Liver (tissue), 3 donors: ENCODE measurements at regions not wholly inside any gene's neighbourhood (a gene's known extent, or its start where the extent isn't known, plus 50 kb on each side); places are given as distances from the start of the nearest gene placed in this dataset.

Source experiments
- ATF3 ChIP-seq: IDR thresholded peaks from 2 replicates; pipeline ENCODE4 v1.6.1; 2016; ENCODE audit warnings: antibody characterized with exemption
- CTCF ChIP-seq: fragments of 150-350 bp; IDR thresholded peaks from 2 replicates; pipeline ENCODE4 v1.5.1; 2017; ENCODE audit warnings: improper control_type of control experiment, low read depth, low read length; ENCODE audit not compliant: missing input control
- HNF4G ChIP-seq: IDR thresholded peaks from 2 replicates; pipeline ENCODE4 v1.6.1; 2016; ENCODE audit warnings: antibody characterized with exemption
- JUND ChIP-seq, 2 donors: IDR thresholded peaks; 2 replicates each; pipeline ENCODE4 v1.6.1; 2016; ENCODE audit warnings: antibody characterized with exemption in 2 of 2
- MAX ChIP-seq: IDR thresholded peaks from 2 replicates; pipeline ENCODE4 v1.6.1; 2016; ENCODE audit warnings: antibody characterized with exemption
- RAD21 ChIP-seq, 2 donors: IDR thresholded peaks; 2 replicates each; pipeline ENCODE4 v1.6.1; 2016; ENCODE audit warnings: antibody characterized with exemption in 2 of 2, mild to moderate bottlenecking in 2 of 2
- REST ChIP-seq: IDR thresholded peaks from 2 replicates; pipeline ENCODE4 v1.6.1; 2016; ENCODE audit warnings: antibody characterized with exemption, mild to moderate bottlenecking
- RXRA ChIP-seq, 2 donors: IDR thresholded peaks; 2 replicates each; pipeline ENCODE4 v1.6.1; 2017 to 2018; ENCODE audit warnings: antibody characterized with exemption in 2 of 2, mild to moderate bottlenecking in 1 of 2
- SP1 ChIP-seq: IDR thresholded peaks from 2 replicates; pipeline ENCODE4 v1.6.1; 2018; ENCODE audit warnings: antibody characterized with exemption, mild to moderate bottlenecking
- TAF1 ChIP-seq: conservative IDR thresholded peaks from 2 replicates; pipeline ENCODE4 v1.6.1; 2016; ENCODE audit warnings: antibody characterized with exemption, mild to moderate bottlenecking
- donor health status: healthy.
- donor health status: healthy.

GRCh38 chr7:131098527-131098926 lies 229.1 kb upstream of the MKLN1 start:
- TF ChIP-seq CTCF: no peak
- no peak for TF ChIP-seq ATF3
- no peak for TF ChIP-seq SP1
- TF ChIP-seq JUND (IDR thresholded peaks at IDR 0.05): no peak
- TF ChIP-seq MAX: no peak
- no peak for TF ChIP-seq REST
- no peak for TF ChIP-seq RAD21 (IDR thresholded peaks at IDR 0.05)
- TF ChIP-seq TAF1: no peak
- TF ChIP-seq RXRA (IDR thresholded peaks at IDR 0.05): no peak
- TF ChIP-seq HNF4G: no peak
